HG03108 (cell line): ENCODE measurements at regions not wholly inside any gene's neighbourhood (a gene's known extent, or its start where the extent isn't known, plus 50 kb on each side); places are given as distances from the start of the nearest gene placed in this dataset.
"Not testable (repeated sequence)": the region's sequence is repeated elsewhere in the genome, so short reads cannot be mapped to it uniquely, and the experiment has no call there.

Experiments used
- ATAC-seq: cut with Tn5 transposase; IDR thresholded peaks from one replicate; pipeline ENCODE4 v1.9.1; 2021; ENCODE audit warnings: moderate library complexity; ENCODE audit not compliant: unreplicated experiment

DNA sequence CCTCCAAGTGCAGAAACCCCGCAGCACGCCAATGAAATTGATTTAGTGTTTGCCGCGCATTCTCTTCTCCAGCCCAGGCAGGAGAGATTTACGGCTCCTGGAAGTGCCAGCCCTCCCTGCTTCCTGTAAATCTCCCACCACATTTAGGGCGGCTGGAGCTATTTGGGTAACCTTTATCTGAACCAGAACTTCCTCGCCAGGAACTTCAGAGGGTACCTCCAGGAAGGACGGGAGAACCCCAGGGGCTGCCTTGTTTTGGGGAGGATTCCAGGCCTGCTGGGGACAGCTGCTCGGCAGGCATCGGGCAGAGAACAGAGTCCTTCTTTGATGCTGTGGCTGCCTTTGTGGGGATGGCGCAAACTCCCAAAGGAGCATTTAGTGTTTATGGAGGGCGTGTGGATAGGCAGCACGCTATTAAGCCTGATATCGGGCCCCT lies 122.0 kb upstream of the MYCN start:
- ATAC-seq, result no peak

DNA sequence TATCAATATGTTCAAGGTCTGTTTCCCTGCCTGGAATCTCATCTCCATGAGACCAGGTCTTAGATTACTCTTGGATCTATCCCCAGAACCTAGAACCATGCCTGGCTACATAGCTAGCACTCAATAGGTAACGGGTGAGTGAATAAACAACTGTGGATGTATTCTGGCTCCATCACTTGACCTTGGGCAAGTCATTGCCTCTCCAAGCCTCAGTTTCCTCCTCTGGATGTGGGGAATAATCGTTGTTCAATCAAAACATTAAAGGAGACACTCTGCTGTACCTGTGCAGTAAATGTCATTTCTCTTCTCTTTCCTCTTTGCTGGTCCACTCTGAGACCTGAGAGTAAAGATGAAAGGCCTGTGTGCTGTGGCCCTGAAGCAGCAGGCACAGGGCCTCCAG lies 121.5 kb upstream of the MYCN start:
- no peak for ATAC-seq

DNA sequence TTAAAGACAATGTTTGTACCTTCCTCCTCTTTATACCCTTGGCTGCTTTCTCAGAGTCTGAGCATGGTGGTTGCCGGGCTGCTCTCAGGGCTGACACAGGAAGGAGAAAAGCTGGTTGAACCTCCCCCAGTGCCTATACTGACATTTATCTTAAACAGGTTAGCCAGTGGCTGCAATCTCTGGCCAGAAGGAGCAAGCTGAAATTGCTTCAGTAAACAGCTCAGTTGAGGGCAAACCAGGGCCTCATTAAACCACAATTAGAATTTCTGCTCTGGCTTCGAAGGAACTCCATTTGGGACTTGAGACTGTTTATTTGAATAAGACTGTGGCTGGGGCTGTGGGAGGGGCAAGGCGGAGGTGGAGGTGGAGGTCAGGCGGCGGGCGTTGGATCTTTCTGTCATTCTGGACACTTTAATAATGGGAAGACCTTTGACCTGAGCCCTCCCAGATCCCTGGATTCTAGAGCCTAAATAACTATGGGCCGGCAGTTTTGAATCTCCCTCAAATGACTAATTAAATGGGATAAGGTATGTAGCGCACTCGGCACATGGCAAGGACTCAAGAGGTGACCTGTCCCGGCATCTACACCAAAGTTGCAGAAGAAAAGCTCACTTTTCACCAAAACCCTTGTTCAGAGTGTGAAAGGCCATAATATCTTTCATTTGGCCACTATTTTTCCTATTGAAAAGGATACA lies 120.6 kb upstream of the MYCN start:
- ATAC-seq, result no peak

DNA sequence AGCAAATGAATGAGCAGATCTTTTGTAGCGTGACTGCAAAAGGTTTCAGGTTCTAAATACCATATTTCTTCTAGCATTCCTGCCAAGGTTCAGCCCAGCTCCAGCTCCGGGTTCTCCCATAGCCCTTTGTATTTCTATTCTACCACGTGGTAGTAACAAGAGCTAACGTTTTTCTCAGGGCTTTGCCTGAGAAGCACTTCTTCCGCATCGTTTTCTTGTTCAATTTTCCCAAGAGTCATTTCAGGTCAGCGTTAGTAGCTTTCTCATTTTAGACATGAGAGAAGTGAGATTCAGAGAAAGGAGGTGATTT lies 120.1 kb upstream of the MYCN start:
- ATAC-seq, result no peak

DNA sequence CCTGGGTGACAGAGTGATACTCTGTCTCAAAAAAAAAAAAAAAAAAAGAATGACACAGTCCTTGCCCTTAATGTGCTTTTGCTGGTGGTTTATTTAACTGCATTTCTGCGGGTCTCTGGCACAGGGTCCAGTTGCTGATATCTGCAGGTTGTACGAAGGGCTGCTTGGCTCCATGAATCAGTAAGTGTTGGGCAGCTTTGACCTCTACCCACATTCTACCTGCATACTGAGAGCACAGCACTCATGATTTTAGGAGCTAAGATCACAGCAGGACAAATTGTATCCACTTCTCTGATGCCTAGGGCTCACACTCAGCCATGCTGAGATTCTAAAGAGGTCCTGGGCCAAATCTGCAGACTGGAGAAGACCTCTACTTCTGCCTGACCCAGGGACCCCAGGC lies 119.4 kb upstream of the MYCN start:
- no peak for ATAC-seq

DNA sequence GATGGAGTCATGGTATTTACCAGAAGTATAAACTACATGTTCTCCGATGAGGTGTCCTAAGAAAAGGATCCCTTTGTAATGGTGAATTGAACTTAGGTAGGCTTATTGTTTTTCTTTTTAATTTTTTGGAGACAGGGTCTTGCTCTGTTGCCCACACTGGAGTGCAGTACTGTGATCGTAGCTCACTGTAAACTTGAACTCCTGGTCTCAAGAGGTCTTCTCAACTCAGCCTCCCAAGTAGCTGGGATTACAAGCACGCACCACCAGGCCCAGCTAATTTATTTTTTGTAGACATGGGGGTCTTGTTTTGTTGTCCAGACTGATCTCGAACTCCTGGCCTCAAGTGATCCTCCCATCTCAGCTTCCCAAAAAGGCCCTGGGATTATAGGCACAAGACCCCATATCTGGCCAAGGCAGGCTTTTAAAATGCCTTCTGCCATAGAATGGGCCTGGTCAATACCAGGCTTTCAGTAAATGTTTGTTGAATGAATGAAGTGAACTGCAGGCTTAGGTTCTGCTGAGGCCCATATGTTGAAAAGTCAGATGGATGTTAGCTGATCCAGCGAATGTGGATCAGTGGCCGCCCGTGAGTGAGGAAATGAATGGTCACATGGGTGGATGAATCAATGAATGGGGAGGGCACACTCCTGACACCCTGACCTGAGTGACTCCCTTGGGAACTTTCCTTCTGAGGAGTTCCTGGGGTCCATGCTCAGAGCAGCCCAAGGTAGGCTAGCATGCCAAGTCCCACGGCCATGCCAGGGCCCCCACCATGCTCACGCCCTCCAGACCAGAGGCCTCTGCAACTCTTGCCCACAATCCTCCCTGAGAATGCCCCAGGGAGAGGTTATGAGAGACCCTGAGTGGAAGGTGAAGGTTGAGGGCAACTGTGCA lies 118.0 kb upstream of the MYCN start:
- no peak for ATAC-seq

DNA sequence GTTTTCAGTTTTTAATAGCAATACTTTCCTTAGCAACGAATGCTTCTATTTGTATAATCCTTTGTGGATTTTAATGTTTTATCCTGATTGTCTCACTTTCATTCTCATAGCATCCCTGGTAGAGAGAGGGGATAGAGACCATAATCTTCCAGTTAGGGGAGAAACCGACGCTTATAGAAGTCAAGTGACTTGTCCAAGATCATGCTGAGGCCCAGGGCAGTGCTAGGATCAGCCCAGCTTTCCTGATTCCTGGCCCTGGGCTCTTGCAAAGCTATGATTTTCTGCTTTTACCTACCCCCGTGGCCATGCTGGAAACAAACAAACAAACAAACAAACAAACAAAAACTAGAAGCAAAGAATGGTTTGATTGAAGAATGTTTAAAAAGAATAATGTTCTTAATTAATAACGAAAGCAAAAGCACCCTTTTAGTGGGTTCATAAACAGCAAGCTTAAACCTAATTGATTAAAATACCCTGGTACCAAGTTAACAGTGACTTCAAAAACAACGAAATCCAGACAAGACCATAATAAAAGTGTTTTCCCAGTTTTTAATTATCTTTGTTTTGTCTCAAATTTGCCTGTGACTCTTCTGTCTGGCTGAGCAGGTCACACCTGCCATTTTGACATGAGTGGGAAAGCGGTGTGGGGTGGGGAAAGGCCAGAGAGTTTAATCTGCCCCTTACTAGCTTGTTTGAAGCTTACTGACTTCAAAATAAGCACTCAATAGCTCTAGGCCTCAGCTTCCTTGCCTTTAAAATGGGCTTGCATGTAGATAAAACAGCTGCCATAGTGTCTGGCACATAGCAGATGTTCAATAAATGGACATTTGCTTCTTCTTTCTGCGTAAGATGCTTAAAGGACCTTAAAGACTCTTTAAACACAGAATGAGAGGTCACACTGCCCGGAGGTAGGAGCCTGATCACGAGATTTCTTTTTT lies 116.6 kb upstream of the MYCN start:
- no peak for ATAC-seq

DNA sequence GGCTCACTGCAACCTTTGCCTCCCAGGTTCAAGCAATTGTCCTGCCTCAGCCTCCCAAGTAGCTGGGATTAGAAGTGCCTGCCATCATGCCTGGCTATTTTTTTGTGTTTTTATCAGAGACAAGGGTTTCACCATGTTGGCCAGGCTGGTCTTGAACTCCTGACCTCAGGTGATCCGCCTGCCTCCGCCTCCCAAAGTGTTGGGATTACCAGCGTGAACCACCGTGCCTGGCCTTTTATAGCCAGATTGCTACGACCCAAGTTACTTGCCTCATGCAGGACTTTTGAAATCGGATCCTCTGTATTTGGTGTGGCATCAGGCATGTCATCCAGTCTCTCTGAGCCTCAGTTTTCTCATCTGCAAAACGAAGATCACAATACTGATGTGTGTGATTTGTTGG lies 115.9 kb upstream of the MYCN start:
- not testable (repeated sequence) for ATAC-seq

DNA sequence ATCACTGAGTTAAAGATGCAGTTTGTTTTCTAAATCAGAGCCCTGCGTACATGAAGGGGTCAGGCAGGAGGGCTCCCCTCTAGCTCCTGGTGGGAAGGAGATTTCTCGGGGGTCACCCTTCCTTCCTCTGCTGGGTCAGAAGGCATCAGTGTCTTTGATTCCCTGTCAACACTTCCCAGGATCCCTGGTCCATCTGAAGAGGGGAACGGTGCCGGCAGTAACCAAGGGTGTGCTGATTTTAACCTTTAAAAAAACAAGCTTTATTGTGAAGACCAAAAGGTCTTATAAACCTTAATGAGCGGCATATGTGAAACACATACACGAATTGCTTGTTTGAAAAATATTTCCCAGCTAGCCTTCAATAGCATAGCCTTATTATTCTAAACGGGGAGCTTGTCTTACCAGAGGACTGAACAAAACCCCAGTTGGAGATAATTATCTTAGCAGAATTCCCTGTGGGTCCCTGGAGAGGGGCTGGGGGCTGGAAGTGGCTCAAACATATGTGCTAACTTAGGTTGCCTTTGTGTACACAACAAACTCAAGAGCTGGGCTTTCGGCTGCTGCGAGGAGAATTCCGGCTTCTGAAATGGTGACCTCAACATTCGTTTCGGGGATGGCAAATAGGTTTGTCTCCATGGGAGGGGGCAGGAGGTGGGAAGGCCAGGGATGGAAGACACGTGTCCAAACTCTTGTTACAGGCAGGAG lies 114.9 kb upstream of the MYCN start:
- no peak for ATAC-seq

DNA sequence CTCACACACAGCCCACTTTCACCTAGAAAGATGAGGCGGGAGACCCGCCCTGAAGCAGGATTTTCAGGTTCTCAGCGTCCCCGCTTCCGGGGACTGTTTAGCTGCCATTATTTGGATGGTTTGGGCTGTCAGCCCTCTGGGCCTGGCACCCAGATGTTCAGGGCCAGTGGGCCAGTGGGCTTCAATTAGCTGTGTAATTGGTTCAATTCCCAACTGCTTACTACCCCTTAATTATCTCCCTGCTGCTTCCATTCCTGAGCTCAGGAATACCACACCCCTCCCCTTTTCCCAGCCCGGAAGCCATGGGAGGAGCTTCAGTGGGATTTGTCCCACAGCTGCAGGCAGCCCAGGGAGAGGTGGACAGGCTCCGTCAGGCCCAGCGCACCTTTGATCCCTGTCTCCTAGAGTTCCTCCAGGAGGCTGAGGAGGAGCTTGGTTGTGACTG lies 114.1 kb upstream of the MYCN start:
- no peak for ATAC-seq

DNA sequence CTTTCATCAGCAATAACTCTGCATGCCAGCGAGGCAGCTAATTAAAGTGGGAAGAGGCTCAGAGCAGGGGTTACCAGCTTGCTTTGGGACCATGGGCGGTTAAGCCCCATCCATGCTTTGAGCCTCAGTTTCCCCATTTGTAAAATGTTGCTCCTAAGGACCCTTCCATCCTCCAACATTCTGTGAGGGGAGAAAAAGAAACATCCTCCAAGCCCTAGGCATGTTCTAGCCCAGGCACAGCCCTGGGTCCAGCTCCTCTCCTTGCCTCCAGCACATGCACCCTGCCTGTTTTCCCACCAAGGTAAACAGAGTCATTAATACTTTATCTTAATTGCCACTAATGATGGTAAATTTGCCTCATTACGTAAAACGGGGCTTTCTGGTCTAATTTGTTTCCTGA lies 113.3 kb upstream of the MYCN start:
- no peak for ATAC-seq

DNA sequence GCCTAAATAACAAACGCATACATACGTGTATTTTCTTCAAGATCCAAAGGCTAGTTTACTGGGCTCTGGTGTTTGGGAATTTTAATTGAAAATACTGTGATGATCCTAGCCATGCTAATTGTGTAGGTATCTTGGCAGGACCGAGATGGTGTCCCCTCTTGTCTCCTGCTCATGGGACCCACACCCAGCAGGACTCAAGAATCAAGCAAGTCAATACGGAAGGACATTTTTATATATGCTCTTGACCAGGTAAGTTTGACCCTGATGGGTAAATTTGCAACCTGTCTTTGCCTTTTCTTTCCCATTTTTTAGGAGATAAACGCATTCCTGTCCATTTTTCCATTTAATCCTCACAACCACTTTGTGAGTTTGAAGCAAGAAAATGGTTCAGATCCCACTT lies 111.8 kb upstream of the MYCN start:
- ATAC-seq, result no peak

DNA sequence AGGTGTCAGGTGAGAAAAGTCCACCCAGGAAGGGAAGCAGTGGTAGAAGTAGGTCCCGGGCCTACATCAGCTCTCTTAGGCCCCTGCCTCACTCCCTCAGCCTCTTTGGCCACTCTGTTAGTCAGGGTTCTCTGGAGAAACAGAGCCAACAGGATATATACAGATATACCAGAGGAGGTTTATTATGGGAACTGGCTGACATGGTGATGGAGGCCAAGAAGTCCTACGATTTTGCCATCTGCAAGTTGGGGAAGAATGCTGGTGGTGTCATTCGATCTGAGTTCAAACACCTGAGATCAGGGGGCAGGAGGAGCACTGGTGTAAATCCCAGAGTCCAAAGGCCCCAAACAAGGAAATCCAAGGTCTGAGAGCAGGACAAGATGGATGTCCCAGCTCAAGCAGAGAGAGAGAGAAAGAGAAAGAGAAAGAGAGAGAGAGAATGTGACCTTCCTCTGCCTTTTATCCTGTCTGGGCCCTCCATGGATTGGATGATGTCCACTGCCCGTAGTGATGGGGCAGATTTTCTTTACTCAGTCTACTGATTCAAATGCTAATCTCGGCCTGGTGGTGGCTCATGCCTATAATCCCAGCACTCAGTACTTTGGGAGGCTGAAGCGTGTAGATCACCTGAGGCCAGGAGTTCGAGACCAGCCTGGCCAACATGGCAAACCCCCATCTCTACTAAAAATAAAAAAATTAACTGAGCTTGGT lies 111.1 kb upstream of the MYCN start:
- ATAC-seq, result no peak

DNA sequence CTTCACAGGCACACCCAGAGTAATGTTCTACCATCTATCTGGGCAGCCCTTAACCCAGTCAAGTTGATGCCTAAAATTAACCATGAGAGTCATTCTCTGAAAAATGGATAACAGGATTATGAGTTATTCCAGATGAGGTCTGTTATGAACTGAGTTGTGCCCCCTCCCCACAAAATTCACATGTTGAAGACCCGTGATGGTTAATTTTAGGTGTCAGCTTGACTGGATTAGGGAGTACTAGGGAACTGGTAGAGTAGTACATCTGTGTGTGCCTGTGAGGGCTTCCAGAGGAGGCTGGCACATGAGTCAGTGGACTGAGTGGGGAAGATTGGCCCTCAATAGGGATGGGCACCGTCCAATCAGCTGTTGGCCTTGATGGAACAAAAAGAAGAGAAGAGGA lies 110.4 kb upstream of the MYCN start:
- no peak for ATAC-seq

DNA sequence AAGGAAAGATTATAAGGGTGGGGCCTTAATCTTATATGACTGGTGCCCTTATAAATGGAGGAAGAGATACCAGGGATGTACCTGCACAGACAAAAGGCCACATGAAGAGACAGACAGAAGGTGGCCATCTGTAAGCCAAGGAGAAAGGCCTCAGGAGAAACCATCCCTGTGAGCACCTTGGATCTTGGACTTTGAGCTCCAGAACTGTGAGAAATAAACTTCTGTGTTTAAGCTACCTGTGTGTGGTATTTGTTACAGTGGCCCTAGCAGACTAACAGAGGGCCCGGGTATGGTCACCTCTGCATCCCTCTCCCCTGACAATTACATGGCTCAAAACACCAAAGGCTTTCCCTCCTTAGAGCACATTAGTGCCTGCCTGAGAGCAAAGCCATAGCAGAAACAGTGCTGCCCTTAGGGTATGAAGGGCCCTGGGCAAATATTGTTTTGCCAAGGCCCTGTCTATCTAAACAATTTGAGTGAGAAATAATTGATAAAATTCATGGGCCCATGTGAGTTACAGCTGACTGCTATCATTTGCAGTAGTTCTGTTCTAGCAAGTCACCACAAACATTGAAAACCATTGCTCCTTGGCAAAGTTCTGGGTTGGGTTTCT lies 109.3 kb upstream of the MYCN start:
- no peak for ATAC-seq

DNA sequence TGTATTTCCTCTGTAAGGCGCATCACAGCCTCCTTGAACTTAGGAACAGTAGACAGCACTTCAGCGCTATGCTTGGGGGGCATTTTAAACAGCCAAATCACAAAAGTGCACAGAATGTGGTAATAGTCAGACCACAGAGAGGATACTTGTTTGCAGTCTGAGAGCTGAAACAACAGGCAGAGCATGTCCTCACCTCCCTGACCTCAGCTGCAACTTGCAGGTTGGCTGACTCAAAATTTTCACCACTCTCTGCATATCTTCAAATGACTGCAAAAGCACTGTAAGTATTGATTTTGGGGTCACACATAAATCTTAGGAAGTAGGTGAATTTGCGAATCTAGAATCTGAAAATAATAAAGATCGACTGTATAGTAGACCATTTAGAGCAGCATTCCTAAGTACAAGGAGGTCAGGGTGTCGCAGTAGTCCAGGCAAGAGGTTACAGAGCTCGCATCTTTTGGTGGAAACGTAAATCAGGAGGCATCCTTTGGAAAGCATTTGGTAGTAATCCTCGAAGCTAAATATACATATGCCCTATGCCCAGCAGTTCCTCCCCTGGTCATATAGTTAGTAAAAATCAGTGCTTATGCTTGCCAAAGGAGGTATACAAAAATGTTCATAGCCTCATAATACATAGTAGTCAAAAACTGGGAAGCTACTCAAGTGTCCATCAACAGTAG lies 108.2 kb upstream of the MYCN start:
- ATAC-seq, result no peak

DNA sequence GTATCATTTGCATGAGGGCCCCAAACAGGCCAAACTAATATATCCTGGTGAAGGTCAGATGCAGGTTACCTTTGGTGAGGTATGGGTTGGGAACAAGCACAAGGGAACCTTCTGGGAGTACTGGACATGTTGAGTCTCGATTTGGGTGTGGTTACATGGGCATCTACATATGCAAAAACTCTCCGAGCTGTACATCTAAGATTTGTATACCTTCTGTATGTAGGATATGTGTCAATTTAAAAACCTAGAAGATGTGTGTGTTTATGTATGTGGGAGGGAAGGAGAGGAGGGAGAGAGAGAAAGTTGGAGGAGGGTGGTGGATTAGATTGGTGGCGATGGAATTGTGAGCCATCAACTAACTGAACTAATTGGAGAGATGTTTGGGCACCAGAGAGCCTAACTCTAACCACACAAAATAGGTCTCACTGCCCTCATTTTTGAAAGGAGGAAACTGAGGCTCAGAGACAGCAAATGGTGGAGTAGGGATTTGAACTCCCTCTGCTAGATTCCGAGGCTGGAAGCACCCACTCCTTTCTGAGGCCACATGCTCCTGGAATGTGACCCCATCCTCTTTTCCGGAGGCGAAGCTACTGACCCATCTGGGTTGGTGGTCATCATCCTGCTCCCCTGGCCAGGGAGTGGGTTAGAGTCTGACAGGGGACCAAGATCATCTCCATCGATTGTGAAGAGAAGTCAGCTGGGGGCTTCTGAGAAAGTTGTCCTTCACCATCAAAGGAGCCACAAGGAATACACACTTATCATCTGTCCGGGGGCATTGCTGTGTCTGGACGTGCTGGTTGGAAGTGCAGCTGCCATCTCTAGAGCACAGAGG lies 107.3 kb upstream of the MYCN start:
- ATAC-seq, result no peak

DNA sequence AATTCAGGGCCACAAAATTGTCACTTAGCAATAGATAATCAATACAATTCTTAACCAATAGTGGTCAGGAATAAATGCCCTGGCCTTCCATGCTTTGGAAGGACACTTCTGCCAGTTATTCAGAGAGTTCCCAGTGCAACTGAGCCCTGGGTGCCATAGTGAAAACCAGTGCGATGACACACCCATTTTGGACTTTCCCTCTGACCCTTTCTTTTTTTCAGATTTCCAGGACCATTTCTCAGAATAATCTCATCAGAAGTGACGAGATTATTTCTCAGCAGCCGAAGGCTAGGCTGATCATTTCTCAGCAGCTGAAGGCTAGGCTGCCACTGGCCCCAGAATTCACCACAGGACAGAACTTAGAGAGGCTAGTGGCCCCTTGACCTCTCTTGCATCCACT lies 106.6 kb upstream of the MYCN start:
- ATAC-seq, result no peak
